SU-DHL-6 (cell line): ENCODE measurements at regions not wholly inside any gene's neighbourhood (a gene's known extent, or its start where the extent isn't known, plus 50 kb on each side); places are given as distances from the start of the nearest gene placed in this dataset.

Experiments used
- H2AFZ ChIP-seq: fragments of 200-600 bp; sonication (generic); 2 replicates; pipeline ENCODE4 v1.6.1; 2014; ENCODE audit warnings: low read depth, mild to moderate bottlenecking, moderate library complexity, mixed read lengths, antibody characterized with exemption, low read length; ENCODE audit not compliant: severe bottlenecking
- H3F3A ChIP-seq: fragments of 200-600 bp; shearing (Covaris generic); 2 replicates; pipeline ENCODE4 v1.6.0; 2016; ENCODE audit warnings: antibody characterized with exemption, mild to moderate bottlenecking; ENCODE audit not compliant: insufficient read depth
- H3K27ac ChIP-seq: fragments of 200-600 bp; sonication (generic); 2 replicates; pipeline ENCODE4 v1.5.1; 2016; ENCODE audit warnings: low read depth, mild to moderate bottlenecking, low read length, moderate library complexity, mixed read lengths
- H3K27me3 ChIP-seq: fragments of 200-600 bp; sonication (generic), shearing (Covaris generic); 2 replicates; pipeline ENCODE4 v1.6.0; 2014; ENCODE audit warnings: mild to moderate bottlenecking, low read length
- H3K36me3 ChIP-seq: fragments of 200-600 bp; sonication (generic); 2 replicates; pipeline ENCODE4 v1.6.1; 2014; ENCODE audit warnings: mild to moderate bottlenecking, low read length, mixed read lengths
- H3K4me2 ChIP-seq: fragments of 300-600, 200-600 bp; shearing (Covaris generic), sonication (generic); 2 replicates; pipeline ENCODE4 v1.6.0; 2014; ENCODE audit warnings: low read length, low read depth, mild to moderate bottlenecking; ENCODE audit not compliant: poor library complexity, severe bottlenecking
- H3K4me3 ChIP-seq: fragments of 200-600 bp; sonication (generic); 2 replicates; pipeline ENCODE4 v1.5.1; 2014; ENCODE audit warnings: antibody characterized with exemption, low read length, mild to moderate bottlenecking, mixed read lengths; ENCODE audit not compliant: insufficient read depth, poor library complexity, severe bottlenecking
- H3K79me2 ChIP-seq: fragments of 200-600 bp; sonication (generic); 2 replicates; pipeline ENCODE4 v1.6.1; 2014; ENCODE audit warnings: mild to moderate bottlenecking, low read length, moderate library complexity; ENCODE audit not compliant: insufficient read depth
- H3K9ac ChIP-seq: fragments of 200-600 bp; sonication (generic); 2 replicates; pipeline ENCODE4 v1.7.0; 2014; ENCODE audit warnings: mild to moderate bottlenecking, low read length
- H3K9me2 ChIP-seq: fragments of 200-600 bp; sonication (generic); replicated peaks from 2 replicates; pipeline ENCODE4 v1.6.1; 2014; ENCODE audit warnings: low read length; ENCODE audit not compliant: insufficient read depth
- H3K9me3 ChIP-seq: fragments of 200-600 bp; sonication (generic); 2 replicates; pipeline ENCODE4 v1.6.1; 2014; ENCODE audit warnings: low read length, mixed read lengths; ENCODE audit not compliant: insufficient read depth
- H4K20me1 ChIP-seq: fragments of 200-600 bp; sonication (generic); 2 replicates; pipeline ENCODE4 v1.6.1; 2014; ENCODE audit warnings: low read depth, mild to moderate bottlenecking, antibody characterized with exemption, low read length, moderate library complexity, mixed read lengths
- CTCF ChIP-seq: fragments of 200-600 bp; sonication (generic); IDR thresholded peaks from one replicate; pipeline ENCODE4 v1.5.1; 2017; ENCODE audit warnings: antibody characterized with exemption, mild to moderate bottlenecking, low read length, moderate library complexity; ENCODE audit not compliant: insufficient read depth, poor library complexity, severe bottlenecking
- EZH2phosphoT487 ChIP-seq: fragments of 200-600 bp; sonication (generic), shearing (Covaris generic); conservative IDR thresholded peaks from 2 replicates; pipeline ENCODE4 v1.6.1; 2018; ENCODE audit warnings: mild to moderate bottlenecking, antibody characterized with exemption, low read length, moderate library complexity, mixed read lengths

GRCh38 chr15:31256378-31257265, 70.0 kb upstream of the KLF13 start:
- no peaks in the 10 kb centered on the region for H3K9me2 ChIP-seq
- H3K9ac ChIP-seq: no peak overlapping the region
- no peaks in the 10 kb centered on the region for H3K27me3 ChIP-seq
- H4K20me1 ChIP-seq: no peaks in the 10 kb centered on the region
- H3K4me2 ChIP-seq: no peak overlapping the region
- no peak overlapping the region for H3K27ac ChIP-seq
- H3F3A ChIP-seq: no peaks in the 10 kb centered on the region
- TF ChIP-seq CTCF (no peak), EZH2phosphoT487 (no peak)
- no peak overlapping the region for H2AFZ ChIP-seq
- H3K9me3 ChIP-seq: no peaks in the 10 kb centered on the region
- no peak overlapping the region for H3K4me3 ChIP-seq
- H3K36me3 ChIP-seq: no peaks in the 10 kb centered on the region
- no peaks in the 10 kb centered on the region for H3K79me2 ChIP-seq

GRCh38 chr15:31257286-31257685, 69.3 kb upstream of the KLF13 start:
- Histone ChIP-seq H3K9me2 (no peaks in the 10 kb centered on the region), H3K27me3 (no peaks in the 10 kb centered on the region), H3F3A (no peaks in the 10 kb centered on the region), H3K79me2 (no peaks in the 10 kb centered on the region), H3K9ac (no peak overlapping the region), H2AFZ (no peak overlapping the region), H3K4me2 (no peak overlapping the region), H3K27ac (no peak overlapping the region), H4K20me1 (no peaks in the 10 kb centered on the region), H3K36me3 (no peaks in the 10 kb centered on the region), H3K4me3 (no peak overlapping the region), H3K9me3 (no peaks in the 10 kb centered on the region)
- no peak for TF ChIP-seq EZH2phosphoT487
- no peak for TF ChIP-seq CTCF

GRCh38 chr15:31258260-31258659, 68.4 kb upstream of the KLF13 start:
- Histone ChIP-seq H3K9ac (no peak overlapping the region), H3K4me3 (no peak overlapping the region), H3K27me3 (no peaks in the 10 kb centered on the region), H3F3A (peaks cover 8% of the 10 kb centered on the region), H3K27ac (no peak overlapping the region), H3K79me2 (no peaks in the 10 kb centered on the region), H4K20me1 (no peaks in the 10 kb centered on the region), H3K36me3 (no peaks in the 10 kb centered on the region), H2AFZ (no peak overlapping the region), H3K4me2 (no peak overlapping the region), H3K9me2 (no peaks in the 10 kb centered on the region), H3K9me3 (no peaks in the 10 kb centered on the region)
- TF ChIP-seq EZH2phosphoT487 (no peak), CTCF (no peak)
